ENCODE measurements at regions not wholly inside any gene's neighbourhood (a gene's known extent, or its start where the extent isn't known, plus 50 kb on each side); places are given as distances from the start of the nearest gene placed in this dataset.
A peak's percentile ranks its signal among the peaks of the same experiment; 100 is the strongest.

- H3K4me3 ChIP-seq (ENCODE audit: low read depth in 1 of 5, low read length in 5 of 5) = no peak overlapping the region
- H3K27ac ChIP-seq (ENCODE audit: low read depth, low read length) = peak overlapping the region; percentile 91
Observed at GRCh38 chr6:140061110-140062042, 686.9 kb upstream of the CITED2 start.

DNA sequence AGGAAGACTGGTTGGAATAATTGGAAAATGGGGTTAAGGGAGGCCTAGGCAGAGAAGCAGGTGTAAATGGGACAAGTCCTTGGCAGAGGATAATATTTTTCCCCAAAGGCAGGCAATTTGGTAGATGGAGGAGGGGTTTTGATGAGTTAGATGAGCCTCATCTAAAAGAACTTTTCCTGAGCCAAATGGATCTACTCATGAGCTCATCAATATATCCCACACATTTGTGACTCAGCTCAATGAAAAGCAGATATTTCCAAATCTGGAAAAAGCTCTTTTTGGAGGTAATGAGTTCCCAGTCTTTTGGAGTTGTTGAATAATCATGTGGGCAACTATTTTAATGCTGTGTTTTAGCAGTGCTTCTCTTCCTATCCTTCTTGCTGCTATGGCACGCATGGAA is 685.5 kb upstream of the CITED2 start:
- no peak overlapping the region for H3K4me3 ChIP-seq (ENCODE audit: low read depth in 1 of 5, low read length in 5 of 5)
- peaks cover 4 to 33% (median 21%) of the 10 kb centered on the region in 5 donors for H3K4me1 ChIP-seq (ENCODE audit: control insufficient read depth in 5 of 5, insufficient read depth in 5 of 5, low read length in 5 of 5)
- H3K36me3 ChIP-seq (ENCODE audit: control insufficient read depth in 5 of 5, insufficient read depth in 5 of 5, low read length in 5 of 5) = no peaks in the 10 kb centered on the region
- H3K9me3 ChIP-seq (ENCODE audit: control insufficient read depth in 5 of 5, low read length in 5 of 5) = no peaks in the 10 kb centered on the region
- no peak overlapping the region for H3K9ac ChIP-seq (ENCODE audit: low read length in 5 of 5)
- H3K27me3 ChIP-seq (ENCODE audit: control insufficient read depth in 5 of 5, insufficient read depth in 4 of 5, low read length in 5 of 5) = no peaks in the 10 kb centered on the region
- H3K27ac ChIP-seq (ENCODE audit: low read depth, low read length) = no peak overlapping the region

More at GRCh38 chr6:140061110-140062042, 686.9 kb upstream of the CITED2 start:
- peaks cover 4 to 33% (median 21%) of the 10 kb centered on the region in 5 donors for H3K4me1 ChIP-seq (ENCODE audit: control insufficient read depth in 5 of 5, insufficient read depth in 5 of 5, low read length in 5 of 5)
- H3K9me3 ChIP-seq (ENCODE audit: control insufficient read depth in 5 of 5, low read length in 5 of 5) = no peaks in the 10 kb centered on the region
- no peaks in the 10 kb centered on the region for H3K27me3 ChIP-seq (ENCODE audit: control insufficient read depth in 5 of 5, insufficient read depth in 4 of 5, low read length in 5 of 5)
- peak overlapping the region in 1 of 5 donors; percentile 21 for H3K9ac ChIP-seq (ENCODE audit: low read length in 5 of 5)
- no peaks in the 10 kb centered on the region for H3K36me3 ChIP-seq (ENCODE audit: control insufficient read depth in 5 of 5, insufficient read depth in 5 of 5, low read length in 5 of 5)

- Histone ChIP-seq H3K9ac (ENCODE audit: low read length in 5 of 5) (no peak overlapping the region), H3K27me3 (ENCODE audit: control insufficient read depth in 5 of 5, insufficient read depth in 4 of 5, low read length in 5 of 5) (no peaks in the 10 kb centered on the region), H3K9me3 (ENCODE audit: control insufficient read depth in 5 of 5, low read length in 5 of 5) (no peaks in the 10 kb centered on the region), H3K36me3 (ENCODE audit: control insufficient read depth in 5 of 5, insufficient read depth in 5 of 5, low read length in 5 of 5) (no peaks in the 10 kb centered on the region), H3K27ac (ENCODE audit: low read depth, low read length) (no peak overlapping the region), H3K4me1 (ENCODE audit: control insufficient read depth in 5 of 5, insufficient read depth in 5 of 5, low read length in 5 of 5) (peaks cover 4 to 29% (median 19%) of the 10 kb centered on the region in 5 donors), H3K4me3 (ENCODE audit: low read depth in 1 of 5, low read length in 5 of 5) (no peak overlapping the region)
Observed at GRCh38 chr6:140058863-140059262, 684.4 kb upstream of the CITED2 start.

- Histone ChIP-seq H3K27me3 (ENCODE audit: control insufficient read depth in 5 of 5, insufficient read depth in 4 of 5, low read length in 5 of 5) (no peaks in the 10 kb centered on the region), H3K4me3 (ENCODE audit: low read depth in 1 of 5, low read length in 5 of 5) (no peak overlapping the region), H3K9ac (ENCODE audit: low read length in 5 of 5) (no peak overlapping the region), H3K36me3 (ENCODE audit: control insufficient read depth in 5 of 5, insufficient read depth in 5 of 5, low read length in 5 of 5) (no peaks in the 10 kb centered on the region), H3K27ac (ENCODE audit: low read depth, low read length) (no peak overlapping the region), H3K4me1 (ENCODE audit: control insufficient read depth in 5 of 5, insufficient read depth in 5 of 5, low read length in 5 of 5) (peaks cover 0 to 10% (median 0%) of the 10 kb centered on the region in 5 donors), H3K9me3 (ENCODE audit: control insufficient read depth in 5 of 5, low read length in 5 of 5) (no peaks in the 10 kb centered on the region)
Observed at GRCh38 chr6:140052736-140053729, 678.6 kb upstream of the CITED2 start.

DNA sequence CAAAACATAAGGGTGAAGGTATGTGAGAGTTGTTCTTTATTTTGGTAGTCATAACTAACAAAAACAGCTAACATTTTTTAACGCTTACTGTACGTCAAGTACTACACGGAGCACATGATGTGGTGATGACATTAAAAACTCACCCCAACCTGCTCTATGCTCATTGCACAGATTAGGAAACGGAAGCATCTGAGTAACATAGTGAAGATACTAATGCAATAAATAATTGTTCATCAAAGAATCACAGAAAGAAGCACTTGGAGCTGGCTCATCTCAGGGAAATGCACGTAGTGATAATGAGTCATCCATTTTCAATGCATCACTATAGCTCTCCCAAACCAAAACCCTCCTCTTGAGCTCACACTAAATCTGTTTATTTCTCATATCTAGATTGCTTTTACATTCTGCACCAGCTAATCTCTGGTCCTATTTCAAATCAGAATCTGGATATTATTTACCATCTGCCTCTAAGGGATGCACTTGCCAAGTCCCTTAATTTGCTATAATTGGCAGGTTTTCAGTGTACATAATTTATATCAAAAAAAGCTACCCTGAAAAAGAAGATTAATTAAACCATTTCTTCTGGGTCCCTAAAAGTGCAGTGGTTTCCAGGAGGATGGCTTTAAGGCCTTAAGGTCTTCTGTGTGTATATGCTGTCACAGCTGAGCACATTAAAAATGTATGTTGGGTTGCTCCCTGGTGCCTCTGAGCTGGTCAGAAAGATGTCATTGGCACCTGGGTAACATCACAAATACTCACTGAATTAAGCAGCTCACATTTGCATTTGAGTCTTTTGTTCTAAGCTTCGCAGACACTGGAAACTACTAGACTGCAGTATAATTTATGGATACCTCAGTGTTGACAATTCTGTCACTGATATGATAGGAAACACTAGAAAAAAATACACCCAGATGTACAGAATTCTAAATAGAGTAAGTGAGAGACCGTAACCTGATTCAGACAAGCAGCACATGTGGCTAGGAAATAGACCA is 677.4 kb upstream of the CITED2 start:
- H3K4me3 ChIP-seq (ENCODE audit: low read depth in 1 of 5, low read length in 5 of 5) = no peak overlapping the region
- no peaks in the 10 kb centered on the region for H3K27me3 ChIP-seq (ENCODE audit: control insufficient read depth in 5 of 5, insufficient read depth in 4 of 5, low read length in 5 of 5)
- no peak overlapping the region for H3K27ac ChIP-seq (ENCODE audit: low read depth, low read length)
- no peak overlapping the region for H3K9ac ChIP-seq (ENCODE audit: low read length in 5 of 5)
- no peaks in the 10 kb centered on the region for H3K36me3 ChIP-seq (ENCODE audit: control insufficient read depth in 5 of 5, insufficient read depth in 5 of 5, low read length in 5 of 5)
- H3K4me1 ChIP-seq (ENCODE audit: control insufficient read depth in 5 of 5, insufficient read depth in 5 of 5, low read length in 5 of 5) = peaks cover 0 to 10% (median 0%) of the 10 kb centered on the region in 5 donors
- no peaks in the 10 kb centered on the region for H3K9me3 ChIP-seq (ENCODE audit: control insufficient read depth in 5 of 5, low read length in 5 of 5)

DNA sequence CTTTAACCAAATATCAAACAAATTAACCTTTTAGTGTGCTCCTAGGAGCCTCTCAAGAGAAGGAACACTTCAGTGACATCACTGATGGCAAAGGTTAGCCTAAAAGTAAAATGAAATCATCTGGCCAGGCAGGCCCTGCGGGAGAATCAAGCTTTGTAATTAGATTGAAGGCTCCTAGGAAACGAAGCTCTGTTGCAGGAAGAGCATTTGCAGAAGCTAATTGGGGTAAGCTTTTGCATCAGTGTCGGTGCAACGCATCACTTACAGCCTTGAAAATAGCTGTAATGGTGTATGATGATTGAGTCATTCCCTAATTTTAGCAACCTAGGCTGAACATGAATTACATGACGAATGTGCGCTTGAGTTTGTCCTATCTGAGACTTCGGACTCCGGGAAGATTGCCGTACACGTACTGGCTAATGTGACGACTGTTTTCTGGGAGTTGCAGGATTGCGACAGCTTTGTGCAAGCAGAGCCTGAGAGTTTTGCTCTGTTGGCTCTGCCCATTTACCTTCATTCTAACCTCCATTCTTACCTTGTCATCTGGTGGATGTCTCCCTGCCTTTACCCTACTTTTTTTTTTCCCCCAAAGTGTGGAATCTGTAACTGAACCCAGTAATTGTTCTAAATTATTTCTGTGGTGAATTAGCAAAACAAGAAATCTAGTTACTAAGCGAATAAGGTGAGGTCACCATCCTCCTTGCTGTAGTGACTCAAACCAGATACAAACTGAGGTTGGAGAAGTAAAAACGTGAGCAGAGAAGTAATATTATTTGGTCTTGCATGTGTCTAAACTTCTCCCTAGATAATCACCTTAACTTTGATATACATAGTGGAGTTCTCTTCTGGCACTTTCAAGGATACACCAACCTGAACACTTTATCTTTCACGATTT is 675.9 kb upstream of the CITED2 start:
- Histone ChIP-seq H3K9me3 (ENCODE audit: control insufficient read depth in 5 of 5, low read length in 5 of 5) (no peaks in the 10 kb centered on the region), H3K9ac (ENCODE audit: low read length in 5 of 5) (no peak overlapping the region), H3K4me1 (ENCODE audit: control insufficient read depth in 5 of 5, insufficient read depth in 5 of 5, low read length in 5 of 5) (peaks cover 0 to 10% (median 0%) of the 10 kb centered on the region in 5 donors), H3K4me3 (ENCODE audit: low read depth in 1 of 5, low read length in 5 of 5) (no peak overlapping the region), H3K27me3 (ENCODE audit: control insufficient read depth in 5 of 5, insufficient read depth in 4 of 5, low read length in 5 of 5) (no peaks in the 10 kb centered on the region), H3K36me3 (ENCODE audit: control insufficient read depth in 5 of 5, insufficient read depth in 5 of 5, low read length in 5 of 5) (no peaks in the 10 kb centered on the region), H3K27ac (ENCODE audit: low read depth, low read length) (no peak overlapping the region)

GRCh38 chr6:140049251-140049650 is 674.8 kb upstream of the CITED2 start:
- Histone ChIP-seq H3K4me1 (ENCODE audit: control insufficient read depth in 5 of 5, insufficient read depth in 5 of 5, low read length in 5 of 5) (peaks cover 0 to 10% (median 0%) of the 10 kb centered on the region in 5 donors), H3K36me3 (ENCODE audit: control insufficient read depth in 5 of 5, insufficient read depth in 5 of 5, low read length in 5 of 5) (no peaks in the 10 kb centered on the region), H3K27ac (ENCODE audit: low read depth, low read length) (no peak overlapping the region), H3K9me3 (ENCODE audit: control insufficient read depth in 5 of 5, low read length in 5 of 5) (no peaks in the 10 kb centered on the region), H3K9ac (ENCODE audit: low read length in 5 of 5) (no peak overlapping the region), H3K4me3 (ENCODE audit: low read depth in 1 of 5, low read length in 5 of 5) (no peak overlapping the region), H3K27me3 (ENCODE audit: control insufficient read depth in 5 of 5, insufficient read depth in 4 of 5, low read length in 5 of 5) (no peaks in the 10 kb centered on the region)

DNA sequence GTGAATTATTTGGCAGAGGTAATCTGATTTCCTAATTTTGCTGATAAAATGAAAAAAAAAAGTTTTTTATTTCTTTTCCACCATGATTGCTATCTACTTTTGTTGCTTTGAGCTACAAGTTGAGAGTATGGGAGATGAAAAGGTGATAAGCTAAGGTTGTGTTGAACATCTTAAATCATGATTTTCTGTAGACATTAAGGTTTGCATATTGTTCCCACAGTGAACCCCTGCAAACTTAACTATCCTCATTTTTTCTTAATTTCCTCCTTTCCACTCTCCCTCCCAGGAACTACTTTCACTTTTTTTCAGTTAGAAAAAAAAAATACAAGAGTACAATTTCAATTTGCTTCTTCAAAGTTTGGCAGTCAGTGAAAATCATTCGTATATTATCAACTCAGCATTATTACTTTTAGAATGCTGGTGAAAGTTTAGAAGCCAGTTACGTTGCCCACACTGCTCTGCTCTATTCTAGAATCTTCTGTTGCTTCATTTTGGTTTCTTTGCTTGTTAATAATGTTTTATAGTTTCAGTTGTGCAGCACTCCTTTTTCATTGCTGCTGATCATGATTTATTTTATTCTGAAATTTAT is 673.8 kb upstream of the CITED2 start:
- Histone ChIP-seq H3K9ac (ENCODE audit: low read length in 5 of 5) (no peak overlapping the region), H3K27ac (ENCODE audit: low read depth, low read length) (no peak overlapping the region), H3K36me3 (ENCODE audit: control insufficient read depth in 5 of 5, insufficient read depth in 5 of 5, low read length in 5 of 5) (no peaks in the 10 kb centered on the region), H3K27me3 (ENCODE audit: control insufficient read depth in 5 of 5, insufficient read depth in 4 of 5, low read length in 5 of 5) (no peaks in the 10 kb centered on the region), H3K9me3 (ENCODE audit: control insufficient read depth in 5 of 5, low read length in 5 of 5) (no peaks in the 10 kb centered on the region), H3K4me3 (ENCODE audit: low read depth in 1 of 5, low read length in 5 of 5) (no peak overlapping the region), H3K4me1 (ENCODE audit: control insufficient read depth in 5 of 5, insufficient read depth in 5 of 5, low read length in 5 of 5) (peaks cover 0 to 5% (median 0%) of the 10 kb centered on the region in 5 donors)
